ENCODE measurements at regions not wholly inside any gene's neighbourhood (a gene's known extent, or its start where the extent isn't known, plus 50 kb on each side); places are given as distances from the start of the nearest gene placed in this dataset.

DNA sequence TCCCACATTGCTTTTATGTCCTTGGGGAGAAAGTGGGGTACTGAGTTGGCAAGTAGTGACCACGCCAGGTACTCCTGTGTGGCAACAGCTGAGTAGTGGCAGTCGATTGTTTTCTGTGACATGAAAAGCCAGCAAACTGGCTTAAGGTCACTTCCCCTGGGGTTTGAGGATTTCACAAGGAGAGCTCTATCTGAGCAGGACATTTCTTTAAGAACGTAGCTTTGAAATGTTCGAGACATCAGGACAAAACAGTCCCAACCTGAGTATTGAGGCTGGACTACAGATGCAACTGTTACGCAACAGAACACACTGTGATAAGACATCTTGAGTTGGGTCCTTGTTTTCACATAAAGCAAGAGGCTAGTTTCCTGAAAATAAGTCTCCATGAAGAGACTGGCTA is 146.7 kb upstream of the KLF14 start:
- H3K4me3 Mint-ChIP-seq, result no peak overlapping the region
- H3K36me3 Mint-ChIP-seq (ENCODE audit: low read depth), result peaks cover 88% of the 10 kb centered on the region
- H3K9me3 Mint-ChIP-seq, result no peaks in the 10 kb centered on the region
- H3K27me3 Mint-ChIP-seq, result no peaks in the 10 kb centered on the region
- H3K4me1 Mint-ChIP-seq (ENCODE audit: low read depth), result peaks cover 37% of the 10 kb centered on the region
- peak overlapping the region; percentile 45 for H3K27ac Mint-ChIP-seq

DNA sequence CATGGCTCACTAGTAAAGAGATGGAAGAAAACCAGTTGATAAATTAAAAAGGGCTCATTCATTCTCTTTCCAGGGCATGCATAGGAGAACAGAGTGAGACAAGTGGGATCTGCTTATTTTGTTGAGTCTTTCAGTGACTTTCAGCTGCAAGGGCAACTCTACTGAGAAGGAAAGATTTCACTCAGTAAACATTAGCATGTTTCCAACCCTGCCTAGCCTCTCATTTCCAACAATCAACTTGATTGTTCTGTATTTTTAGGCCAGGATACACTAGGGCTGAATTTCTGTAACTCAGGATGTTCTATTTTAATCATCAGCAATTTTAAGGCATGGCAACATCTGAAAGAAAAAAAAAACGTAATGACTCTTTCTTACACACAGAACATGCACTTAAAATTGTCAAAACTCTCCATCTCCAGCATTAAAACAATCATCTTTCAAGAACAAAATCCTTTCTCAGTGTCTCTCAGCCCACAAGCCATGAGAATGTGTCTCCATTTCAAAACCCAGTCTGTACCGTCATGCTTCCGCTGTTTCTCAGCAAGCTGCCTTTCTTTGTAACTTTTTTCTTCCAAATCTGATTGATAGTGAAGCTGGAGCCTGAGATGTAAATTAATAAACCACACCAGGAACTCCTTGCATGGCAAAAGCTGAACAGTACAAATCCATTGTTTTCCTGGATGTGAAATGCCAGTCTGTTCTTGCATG is 147.2 kb upstream of the KLF14 start:
- H3K4me3 Mint-ChIP-seq, result peak overlapping the region; percentile 8
- no peaks in the 10 kb centered on the region for H3K27me3 Mint-ChIP-seq
- no peaks in the 10 kb centered on the region for H3K9me3 Mint-ChIP-seq
- H3K4me1 Mint-ChIP-seq (ENCODE audit: low read depth), result peaks cover 37% of the 10 kb centered on the region
- H3K27ac Mint-ChIP-seq, result peak overlapping the region; percentile 77
- H3K36me3 Mint-ChIP-seq (ENCODE audit: low read depth), result peaks cover 88% of the 10 kb centered on the region

- Mint-ChIP-seq H3K9me3 (no peaks in the 10 kb centered on the region), H3K4me3 (peak overlapping the region; percentile 4), H3K27me3 (no peaks in the 10 kb centered on the region), H3K36me3 (ENCODE audit: low read depth) (peaks cover 88% of the 10 kb centered on the region), H3K27ac (peak overlapping the region; percentile 33), H3K4me1 (ENCODE audit: low read depth) (peaks cover 37% of the 10 kb centered on the region)
Measured at GRCh38 chr7:130881799-130882141, 147.8 kb upstream of the KLF14 start.

DNA sequence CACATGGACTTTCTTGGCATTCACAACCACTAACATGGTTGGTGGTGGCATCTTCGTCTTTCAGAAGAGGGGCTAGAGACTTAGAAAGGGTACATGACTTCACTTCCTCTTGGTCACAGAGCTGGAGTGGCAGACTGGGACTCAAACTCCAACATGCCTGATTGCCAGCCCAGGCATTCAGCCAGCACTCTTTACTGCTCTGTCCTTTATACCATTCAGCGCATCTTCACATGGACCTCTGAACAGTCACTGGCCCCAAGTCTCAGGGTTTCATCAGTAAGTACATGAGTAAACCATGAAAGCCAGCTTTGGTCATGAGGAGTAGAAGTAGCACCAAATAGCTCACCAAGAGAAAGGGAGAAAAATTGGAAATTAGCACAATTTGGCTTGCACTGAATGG is 148.4 kb upstream of the KLF14 start:
- Mint-ChIP-seq H3K4me3 (no peak overlapping the region), H3K4me1 (ENCODE audit: low read depth) (peaks cover 42% of the 10 kb centered on the region), H3K36me3 (ENCODE audit: low read depth) (peaks cover 89% of the 10 kb centered on the region), H3K9me3 (no peaks in the 10 kb centered on the region), H3K27me3 (no peaks in the 10 kb centered on the region), H3K27ac (peak overlapping the region; percentile 58)

DNA sequence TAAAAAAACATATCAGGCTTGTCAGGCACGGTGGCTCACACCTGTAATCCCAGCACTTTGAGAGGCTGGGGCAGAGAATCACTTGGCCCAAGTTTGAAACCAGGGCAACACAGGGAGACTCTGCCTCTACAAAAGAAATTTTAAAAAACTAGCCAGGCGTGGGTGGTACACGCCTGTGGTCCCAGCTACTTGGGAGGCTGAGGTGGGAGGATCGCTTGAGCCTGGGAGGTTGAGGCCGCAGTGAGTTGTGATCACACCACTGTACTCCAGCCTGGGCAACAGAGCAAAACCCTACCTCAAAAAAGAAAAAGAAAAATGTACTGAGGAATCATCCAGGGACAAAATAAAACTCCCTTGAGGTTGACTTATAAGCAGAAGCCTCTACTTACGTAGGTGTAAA is 149.9 kb upstream of the KLF14 start:
- Mint-ChIP-seq H3K4me1 (ENCODE audit: low read depth) (peaks cover 52% of the 10 kb centered on the region), H3K36me3 (ENCODE audit: low read depth) (peaks cover 91% of the 10 kb centered on the region), H3K4me3 (no peak overlapping the region), H3K27ac (peak overlapping the region; percentile 78), H3K9me3 (no peaks in the 10 kb centered on the region), H3K27me3 (no peaks in the 10 kb centered on the region)

DNA sequence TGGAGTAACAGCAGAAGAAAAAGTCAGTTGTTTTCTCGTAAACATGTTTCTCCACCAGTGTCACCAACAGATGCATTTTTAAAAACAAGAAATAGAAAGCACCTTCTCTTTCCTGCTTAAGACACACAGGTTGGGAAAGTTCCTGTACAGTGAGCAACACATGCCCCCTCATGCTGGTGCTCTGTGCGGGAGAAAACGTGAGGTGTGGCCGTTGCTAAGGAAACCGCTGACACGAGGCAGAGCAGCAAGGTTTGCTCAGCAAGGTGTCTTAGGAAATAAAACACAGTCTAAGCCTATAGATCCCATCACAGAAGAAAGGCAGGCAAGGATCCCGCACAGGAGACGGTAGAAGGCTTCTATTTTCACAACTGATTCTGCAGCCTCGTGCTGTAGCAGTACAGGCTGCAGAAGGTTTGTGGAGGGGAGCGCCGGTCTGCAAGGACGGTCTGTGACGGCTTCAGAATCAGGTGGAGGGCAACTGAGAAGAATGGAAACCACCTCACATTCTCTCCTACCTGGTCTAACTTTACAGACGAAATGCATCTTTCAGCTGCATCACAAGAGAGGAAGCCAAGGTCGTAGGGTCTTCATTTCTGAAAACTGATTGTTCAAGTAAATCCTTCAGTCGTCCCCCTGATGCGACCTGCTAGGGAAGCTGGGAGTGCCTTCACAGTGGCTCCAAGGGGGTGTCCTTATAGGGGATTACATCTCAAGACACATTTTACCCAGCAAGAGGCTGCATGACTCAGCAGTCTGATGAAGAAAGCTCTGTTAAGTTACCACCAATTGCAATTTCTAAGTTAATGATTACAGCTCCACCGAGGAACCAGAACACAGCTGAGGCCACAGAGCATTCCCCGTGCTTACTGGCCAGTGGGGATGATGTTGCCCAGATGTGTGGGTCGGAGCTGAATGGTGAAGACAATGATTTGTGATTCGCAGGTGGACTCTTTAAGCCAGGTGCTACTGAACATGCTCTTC is 150.7 kb upstream of the KLF14 start:
- Mint-ChIP-seq H3K4me1 (ENCODE audit: low read depth) (peaks cover 52% of the 10 kb centered on the region), H3K27ac (peak overlapping the region; percentile 65), H3K4me3 (no peak overlapping the region), H3K9me3 (no peaks in the 10 kb centered on the region), H3K36me3 (ENCODE audit: low read depth) (peaks cover 86% of the 10 kb centered on the region), H3K27me3 (no peaks in the 10 kb centered on the region)

DNA sequence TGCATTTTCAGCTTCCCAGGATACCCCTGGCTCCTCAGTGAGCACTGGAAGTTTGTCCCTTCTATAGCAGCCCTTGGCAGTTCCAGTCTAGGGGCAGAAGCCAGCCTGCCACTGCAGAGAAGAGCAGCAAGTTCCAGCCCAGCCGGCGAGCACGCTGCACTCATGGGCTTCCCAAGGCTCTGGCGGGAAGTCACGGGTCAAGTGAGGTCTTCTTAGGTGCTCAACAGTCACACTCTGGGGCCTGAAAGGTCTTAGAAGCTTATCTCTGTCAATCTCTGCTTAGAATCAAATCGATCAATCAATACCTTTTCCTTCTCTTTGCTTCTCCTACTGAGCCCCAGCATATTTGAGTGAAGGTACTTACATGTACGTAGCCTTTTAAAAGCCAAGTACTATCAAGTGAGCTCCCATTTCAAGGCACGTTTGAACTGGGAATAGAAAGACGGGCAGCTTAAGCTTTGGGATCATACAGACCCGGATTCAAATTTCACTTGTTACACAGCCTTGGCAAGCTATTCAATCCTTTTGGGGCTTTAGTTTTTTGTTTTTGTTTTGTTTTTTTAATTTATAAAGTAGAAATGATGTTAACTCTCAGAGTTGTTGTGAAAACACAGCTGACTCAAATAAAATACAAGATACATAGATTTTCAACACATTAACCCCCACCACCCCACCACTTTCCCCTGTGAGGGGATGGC is 152.6 kb upstream of the KLF14 start:
- Mint-ChIP-seq H3K27me3 (no peaks in the 10 kb centered on the region), H3K4me3 (no peak overlapping the region), H3K9me3 (no peaks in the 10 kb centered on the region), H3K27ac (peak overlapping the region; percentile 80), H3K4me1 (ENCODE audit: low read depth) (peaks cover 52% of the 10 kb centered on the region), H3K36me3 (ENCODE audit: low read depth) (peaks cover 88% of the 10 kb centered on the region)

GRCh38 chr7:130887182-130887956 is 153.4 kb upstream of the KLF14 start:
- Mint-ChIP-seq H3K4me1 (ENCODE audit: low read depth) (peaks cover 53% of the 10 kb centered on the region), H3K36me3 (ENCODE audit: low read depth) (peaks cover 84% of the 10 kb centered on the region), H3K27me3 (no peaks in the 10 kb centered on the region), H3K4me3 (peak overlapping the region; percentile 7), H3K27ac (peak overlapping the region; percentile 82), H3K9me3 (no peaks in the 10 kb centered on the region)

DNA sequence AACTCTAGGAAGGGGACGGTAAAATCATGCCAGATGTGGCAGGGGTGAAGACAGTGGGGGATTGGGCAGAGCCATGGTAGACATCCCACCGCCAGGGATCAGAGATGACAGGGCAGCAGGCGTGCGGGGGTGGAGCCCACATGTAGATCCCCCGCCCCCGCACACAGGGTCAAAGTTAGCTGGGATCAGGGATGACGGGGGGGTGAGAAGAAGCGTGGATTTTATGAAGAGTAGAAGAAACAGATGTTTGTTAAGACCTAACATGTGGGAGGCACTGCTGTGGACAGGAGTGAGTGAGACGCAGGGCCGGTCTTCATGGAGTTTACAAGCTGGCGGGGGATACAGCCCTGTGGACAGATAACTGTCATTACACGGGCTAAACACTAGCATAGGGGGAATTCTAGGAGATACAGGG is 154.0 kb upstream of the KLF14 start:
- Mint-ChIP-seq H3K27ac (peak overlapping the region; percentile 82), H3K4me3 (peak overlapping the region; percentile 7), H3K36me3 (ENCODE audit: low read depth) (peaks cover 84% of the 10 kb centered on the region), H3K27me3 (no peaks in the 10 kb centered on the region), H3K9me3 (no peaks in the 10 kb centered on the region), H3K4me1 (ENCODE audit: low read depth) (peaks cover 53% of the 10 kb centered on the region)

DNA sequence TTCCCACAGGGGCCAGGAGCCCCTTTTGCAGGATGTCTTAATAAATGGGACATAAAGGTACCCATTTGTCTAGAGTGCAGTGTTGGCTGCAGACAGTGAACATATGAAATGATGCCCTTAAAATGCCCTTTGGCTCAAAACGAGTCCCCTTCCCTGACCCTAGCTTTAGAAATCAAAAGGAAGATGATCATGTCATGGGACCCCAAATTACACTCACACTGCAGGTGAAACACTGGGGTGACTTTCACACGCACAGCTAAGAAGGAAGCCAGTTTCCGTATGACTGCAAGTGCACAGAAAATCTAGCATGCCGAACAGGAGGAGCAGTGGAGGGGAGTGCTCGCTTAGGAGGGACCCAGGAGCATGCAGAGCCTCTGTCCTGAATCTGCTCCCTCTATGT is 154.5 kb upstream of the KLF14 start:
- no peaks in the 10 kb centered on the region for H3K9me3 Mint-ChIP-seq
- H3K4me3 Mint-ChIP-seq, result no peak overlapping the region
- peaks cover 57% of the 10 kb centered on the region for H3K4me1 Mint-ChIP-seq (ENCODE audit: low read depth)
- peak overlapping the region; percentile 82 for H3K27ac Mint-ChIP-seq
- no peaks in the 10 kb centered on the region for H3K27me3 Mint-ChIP-seq
- peaks cover 82% of the 10 kb centered on the region for H3K36me3 Mint-ChIP-seq (ENCODE audit: low read depth)

DNA sequence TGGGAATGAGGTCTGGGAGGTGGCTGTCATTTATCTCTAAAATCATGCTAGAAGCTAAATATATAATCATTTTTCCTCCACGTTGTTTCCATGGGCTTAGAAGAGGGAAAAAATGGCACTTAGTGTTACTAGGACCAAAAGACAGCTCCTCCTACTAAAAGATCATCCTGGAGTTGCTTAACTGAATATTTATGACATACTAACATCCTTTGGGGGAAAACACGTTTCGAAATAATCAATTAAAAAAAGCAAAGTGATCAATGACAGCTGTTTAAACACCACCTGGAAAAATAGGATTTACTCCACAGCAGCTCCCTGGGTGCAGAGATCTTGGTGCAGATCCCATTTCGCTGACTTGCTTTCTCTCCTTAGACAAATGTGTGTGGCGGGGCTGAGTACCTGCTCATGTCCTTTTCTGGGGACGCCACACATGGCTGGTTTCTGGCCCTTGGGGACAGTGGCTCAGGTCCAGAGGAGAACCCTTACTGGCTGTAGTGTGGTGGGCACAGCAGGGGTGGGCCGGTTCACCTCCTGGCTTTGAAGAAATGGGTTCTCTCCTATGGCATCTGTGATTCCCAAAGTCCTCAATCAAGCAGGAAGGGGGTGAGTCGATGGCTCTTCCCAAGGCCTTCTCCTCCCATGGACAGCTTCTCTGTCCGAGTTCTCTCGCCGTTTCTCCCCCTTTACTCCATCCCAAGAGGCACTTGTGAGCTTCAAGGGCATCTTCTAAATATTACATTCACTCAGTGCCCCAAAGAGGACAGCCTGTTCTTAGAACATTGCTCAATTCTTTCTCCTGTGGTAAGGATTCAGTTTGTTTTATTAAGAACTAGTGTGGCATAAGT is 156.4 kb upstream of the KLF14 start:
- Mint-ChIP-seq H3K27ac (peak overlapping the region; percentile 58), H3K9me3 (no peaks in the 10 kb centered on the region), H3K27me3 (no peaks in the 10 kb centered on the region), H3K4me1 (ENCODE audit: low read depth) (peaks cover 66% of the 10 kb centered on the region), H3K36me3 (ENCODE audit: low read depth) (peaks cover 83% of the 10 kb centered on the region), H3K4me3 (no peak overlapping the region)

GRCh38 chr7:130891254-130892094 is 157.5 kb upstream of the KLF14 start:
- Mint-ChIP-seq H3K36me3 (ENCODE audit: low read depth) (peaks cover 84% of the 10 kb centered on the region), H3K9me3 (no peaks in the 10 kb centered on the region), H3K4me3 (no peak overlapping the region), H3K27ac (peak overlapping the region; percentile 58), H3K27me3 (no peaks in the 10 kb centered on the region), H3K4me1 (ENCODE audit: low read depth) (peaks cover 76% of the 10 kb centered on the region)

- no peaks in the 10 kb centered on the region for H3K27me3 Mint-ChIP-seq
- peaks cover 83% of the 10 kb centered on the region for H3K36me3 Mint-ChIP-seq (ENCODE audit: low read depth)
- H3K9me3 Mint-ChIP-seq, result no peaks in the 10 kb centered on the region
- no peak overlapping the region for H3K4me3 Mint-ChIP-seq
- peak overlapping the region; percentile 74 for H3K27ac Mint-ChIP-seq
- H3K4me1 Mint-ChIP-seq (ENCODE audit: low read depth), result peaks cover 80% of the 10 kb centered on the region
Measured at GRCh38 chr7:130893441-130893894, 159.5 kb upstream of the KLF14 start.

Data from stimulated activated naive CD8-positive, alpha-beta T cell treated with anti-CD3 and anti-CD28 coated beads, Interleukin-15, Interleukin-2, amounts not matched to agents 100 ng/mL and 50 ng/mL, for 24 hours (primary cell).